Esophagus squamous epithelium (tissue), 5 donors: ENCODE measurements at regions not wholly inside any gene's neighbourhood (a gene's known extent, or its start where the extent isn't known, plus 50 kb on each side); places are given as distances from the start of the nearest gene placed in this dataset.

Experiments
- DNase-seq: peaks from one replicate; lab custom pipeline; 2025; lab: John Stamatoyannopoulos, UW
- H3K27ac ChIP-seq, 4 donors: fragments of 200-600 bp; sonication (generic); one replicate each; pipeline ENCODE4 v1.5.1; 2016 to 2019; ENCODE audit warnings: mild to moderate bottlenecking in 1 of 4
- H3K27me3 ChIP-seq, 4 donors: fragments of 200-600 bp; sonication (generic); 1 replicate in 3 of 4; 2 replicates in 1 of 4; pipeline versions ENCODE4 v1.5.1 to v1.6.0; 2017 to 2021; ENCODE audit warnings: antibody characterized with exemption in 1 of 4
- H3K36me3 ChIP-seq, 3 donors: fragments of 200-600 bp; sonication (generic); one replicate each; pipeline ENCODE4 v1.5.1; 2016 to 2019
- H3K4me1 ChIP-seq, 3 donors: fragments of 200-600 bp; sonication (generic); one replicate each; pipeline ENCODE4 v1.5.1; 2017 to 2019
- H3K4me3 ChIP-seq, 4 donors: fragments of 200-600 bp; sonication (generic); 1 replicate in 3 of 4; 2 replicates in 1 of 4; pipeline ENCODE4 v1.5.1; 2016 to 2019; ENCODE audit warnings: mild to moderate bottlenecking in 2 of 4, moderate library complexity in 1 of 4
- H3K9me3 ChIP-seq, 3 donors: fragments of 200-600 bp; sonication (generic); one replicate each; pipeline ENCODE4 v1.5.1; 2016 to 2019
- POLR2A ChIP-seq, 4 donors: fragments of 450-650 bp; IDR thresholded peaks; one replicate each; pipeline ENCODE4 v1.6.1; 2017; ENCODE audit warnings: antibody characterized with exemption in 4 of 4, mild to moderate bottlenecking in 4 of 4, moderate library complexity in 3 of 4
- WGBS, 2 donors: methylation state at CpG; one replicate each; pipeline ENCODE4 v1.1.5; 2018; 5-methylcytosine and 5-hydroxymethylcytosine counted together
- intact Hi-C: fragments of 100-400 bp; cut with DNase I; formaldehyde crosslinking; loops from one replicate; pipeline ENCODE4 v1.15.0; 2022
- TF ChIP-seq, protein P1 (sequence below), 6 experiments: fragments of 450-650 bp in 4 of 6; fragments of 200-600 bp in 2 of 6; sonication (generic) in 2 of 6; IDR thresholded peaks; one replicate each; pipeline ENCODE4 v1.5.1; 2016 to 2019; ENCODE audit warnings: antibody characterized with exemption in 6 of 6, mild to moderate bottlenecking in 4 of 6, moderate library complexity in 4 of 6
- donor health status: DM: yes; HTN: yes; CAD: no.

GRCh38 chr7:32140210-32140939, 70.2 kb upstream of the PDE1C start:
- WGBS, 2 donors = 55 to 62% methylated on average over 5 of the region's 5 CpGs
- Histone ChIP-seq H3K4me3 (no peak overlapping the region), H3K27me3 (no peaks in the 10 kb centered on the region), H3K4me1 (no peaks in the 10 kb centered on the region), H3K9me3 (no peaks in the 10 kb centered on the region), H3K36me3 (no peaks in the 10 kb centered on the region), H3K27ac (no peak overlapping the region)
- intact Hi-C loops = no loop called here
- no peak for DNase-seq
- TF ChIP-seq POLR2A (IDR thresholded peaks at IDR 0.05) = no peak
- TF ChIP-seq, protein P1, sequence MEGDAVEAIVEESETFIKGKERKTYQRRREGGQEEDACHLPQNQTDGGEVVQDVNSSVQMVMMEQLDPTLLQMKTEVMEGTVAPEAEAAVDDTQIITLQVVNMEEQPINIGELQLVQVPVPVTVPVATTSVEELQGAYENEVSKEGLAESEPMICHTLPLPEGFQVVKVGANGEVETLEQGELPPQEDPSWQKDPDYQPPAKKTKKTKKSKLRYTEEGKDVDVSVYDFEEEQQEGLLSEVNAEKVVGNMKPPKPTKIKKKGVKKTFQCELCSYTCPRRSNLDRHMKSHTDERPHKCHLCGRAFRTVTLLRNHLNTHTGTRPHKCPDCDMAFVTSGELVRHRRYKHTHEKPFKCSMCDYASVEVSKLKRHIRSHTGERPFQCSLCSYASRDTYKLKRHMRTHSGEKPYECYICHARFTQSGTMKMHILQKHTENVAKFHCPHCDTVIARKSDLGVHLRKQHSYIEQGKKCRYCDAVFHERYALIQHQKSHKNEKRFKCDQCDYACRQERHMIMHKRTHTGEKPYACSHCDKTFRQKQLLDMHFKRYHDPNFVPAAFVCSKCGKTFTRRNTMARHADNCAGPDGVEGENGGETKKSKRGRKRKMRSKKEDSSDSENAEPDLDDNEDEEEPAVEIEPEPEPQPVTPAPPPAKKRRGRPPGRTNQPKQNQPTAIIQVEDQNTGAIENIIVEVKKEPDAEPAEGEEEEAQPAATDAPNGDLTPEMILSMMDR (IDR thresholded peaks at IDR 0.05) = no peak

GRCh38 chr7:32137059-32137458, 66.9 kb upstream of the PDE1C start:
- intact Hi-C loops = no loop called here
- Histone ChIP-seq H3K4me3 (no peak overlapping the region), H3K27ac (no peak overlapping the region), H3K36me3 (no peaks in the 10 kb centered on the region), H3K9me3 (no peaks in the 10 kb centered on the region), H3K27me3 (no peaks in the 10 kb centered on the region), H3K4me1 (no peaks in the 10 kb centered on the region)
- no peak for TF ChIP-seq POLR2A (IDR thresholded peaks at IDR 0.05)
- DNase-seq = no peak
- WGBS, 2 donors = 70 to 81% methylated on average over 2 of the region's 2 CpGs

- Histone ChIP-seq H3K9me3 (no peaks in the 10 kb centered on the region), H3K4me1 (no peaks in the 10 kb centered on the region), H3K4me3 (no peak overlapping the region), H3K27me3 (no peaks in the 10 kb centered on the region), H3K36me3 (no peaks in the 10 kb centered on the region), H3K27ac (no peak overlapping the region)
- no peak for DNase-seq
- TF ChIP-seq, protein P1 (IDR thresholded peaks at IDR 0.05) = no peak
- no peak for TF ChIP-seq POLR2A (IDR thresholded peaks at IDR 0.05)
- WGBS, 2 donors = 15 to 25% methylated on average over 1 of the region's 1 CpG
- intact Hi-C loops = no loop called here
Observed at GRCh38 chr7:32131091-32131490, 60.9 kb upstream of the PDE1C start.

GRCh38 chr7:32126843-32127242, 56.6 kb upstream of the PDE1C start:
- no peaks in the 10 kb centered on the region for H3K27me3 ChIP-seq
- TF ChIP-seq POLR2A (IDR thresholded peaks at IDR 0.05) = no peak
- TF ChIP-seq, protein P1 (IDR thresholded peaks at IDR 0.05) = no peak
- WGBS, 2 donors = 23 to 67% methylated on average over 1 of the region's 1 CpG
- H3K27ac ChIP-seq = no peak overlapping the region
- intact Hi-C loops = no loop called here
- no peaks in the 10 kb centered on the region for H3K4me1 ChIP-seq
- H3K36me3 ChIP-seq = no peaks in the 10 kb centered on the region
- H3K4me3 ChIP-seq = no peak overlapping the region
- H3K9me3 ChIP-seq = peaks cover 0 to 5% (median 0%) of the 10 kb centered on the region in 3 donors
- DNase-seq = no peak
